ENCODE measurements at regions not wholly inside any gene's neighbourhood (a gene's known extent, or its start where the extent isn't known, plus 50 kb on each side); places are given as distances from the start of the nearest gene placed in this dataset.

DNA sequence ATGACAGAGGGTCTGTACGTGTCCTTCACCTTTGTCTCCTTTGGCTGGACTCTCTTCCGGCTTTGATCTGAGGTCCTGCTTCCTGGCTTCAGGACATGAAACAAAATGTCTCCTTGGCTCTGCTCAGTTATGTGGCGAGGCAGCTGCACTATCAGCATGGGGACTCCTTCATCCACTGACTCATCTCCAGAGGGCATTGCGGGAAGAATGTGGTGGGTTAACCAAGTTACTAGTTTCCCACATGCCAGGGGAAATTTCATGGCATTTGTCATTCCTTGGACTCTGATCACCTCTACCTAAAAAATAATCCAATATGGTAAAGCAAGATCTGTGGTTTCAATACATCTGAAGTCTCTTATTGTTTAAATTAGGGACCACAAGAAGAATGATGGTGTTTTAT, 259.7 kb downstream of the MED10 start:
- no peak for DNase-seq (ENCODE audit: low spot score)
- intact Hi-C loops (cut with DNase I): no loop called here
- Histone ChIP-seq H3K9me3 (no peaks in the 10 kb centered on the region), H3K4me3 (no peak overlapping the region), H3K36me3 (no peaks in the 10 kb centered on the region), H3K27ac (no peak overlapping the region), H3K4me1 (replicated peaks) (no peaks in the 10 kb centered on the region), H3K27me3 (replicated peaks; ENCODE audit: insufficient read depth) (no peaks in the 10 kb centered on the region)
- TF ChIP-seq POLR2AphosphoS5 (IDR thresholded peaks at IDR 0.05): no peak
- no peak for TF ChIP-seq POLR2A (IDR thresholded peaks at IDR 0.05)
- TF ChIP-seq, protein P1, sequence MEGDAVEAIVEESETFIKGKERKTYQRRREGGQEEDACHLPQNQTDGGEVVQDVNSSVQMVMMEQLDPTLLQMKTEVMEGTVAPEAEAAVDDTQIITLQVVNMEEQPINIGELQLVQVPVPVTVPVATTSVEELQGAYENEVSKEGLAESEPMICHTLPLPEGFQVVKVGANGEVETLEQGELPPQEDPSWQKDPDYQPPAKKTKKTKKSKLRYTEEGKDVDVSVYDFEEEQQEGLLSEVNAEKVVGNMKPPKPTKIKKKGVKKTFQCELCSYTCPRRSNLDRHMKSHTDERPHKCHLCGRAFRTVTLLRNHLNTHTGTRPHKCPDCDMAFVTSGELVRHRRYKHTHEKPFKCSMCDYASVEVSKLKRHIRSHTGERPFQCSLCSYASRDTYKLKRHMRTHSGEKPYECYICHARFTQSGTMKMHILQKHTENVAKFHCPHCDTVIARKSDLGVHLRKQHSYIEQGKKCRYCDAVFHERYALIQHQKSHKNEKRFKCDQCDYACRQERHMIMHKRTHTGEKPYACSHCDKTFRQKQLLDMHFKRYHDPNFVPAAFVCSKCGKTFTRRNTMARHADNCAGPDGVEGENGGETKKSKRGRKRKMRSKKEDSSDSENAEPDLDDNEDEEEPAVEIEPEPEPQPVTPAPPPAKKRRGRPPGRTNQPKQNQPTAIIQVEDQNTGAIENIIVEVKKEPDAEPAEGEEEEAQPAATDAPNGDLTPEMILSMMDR (IDR thresholded peaks at IDR 0.05): no peak
- 91% methylated on average over 4 of the region's 4 CpGs for WGBS

DNA sequence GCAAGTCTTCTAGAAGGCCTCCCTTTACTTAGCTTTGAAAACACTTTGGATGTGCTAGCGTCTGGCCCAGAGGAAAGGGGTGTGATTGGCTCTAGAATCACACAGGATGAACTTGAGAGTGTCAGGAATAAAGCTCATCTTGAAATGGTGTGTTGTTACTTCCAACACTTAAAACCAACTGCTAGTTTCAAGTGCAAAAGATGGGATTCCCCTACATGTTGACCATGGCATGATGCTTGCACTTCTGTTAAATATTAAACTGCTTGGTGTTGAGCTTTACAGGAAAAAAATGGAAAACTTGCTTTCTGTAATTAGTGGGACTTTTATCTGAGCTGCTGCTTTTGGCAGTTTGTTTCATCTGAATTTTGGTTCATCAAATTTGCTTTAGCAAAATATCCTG, 261.1 kb downstream of the MED10 start:
- Histone ChIP-seq H3K27ac (no peak overlapping the region), H3K4me3 (no peak overlapping the region), H3K9me3 (no peaks in the 10 kb centered on the region), H3K27me3 (replicated peaks; ENCODE audit: insufficient read depth) (no peaks in the 10 kb centered on the region), H3K36me3 (no peaks in the 10 kb centered on the region), H3K4me1 (replicated peaks) (no peaks in the 10 kb centered on the region)
- intact Hi-C loops (cut with DNase I): no loop called here
- 56% methylated on average over 1 of the region's 1 CpG for WGBS
- TF ChIP-seq, protein P1 (IDR thresholded peaks at IDR 0.05): no peak
- TF ChIP-seq POLR2AphosphoS5 (IDR thresholded peaks at IDR 0.05): no peak
- no peak for TF ChIP-seq POLR2A (IDR thresholded peaks at IDR 0.05)
- no peak for DNase-seq (ENCODE audit: low spot score)

DNA sequence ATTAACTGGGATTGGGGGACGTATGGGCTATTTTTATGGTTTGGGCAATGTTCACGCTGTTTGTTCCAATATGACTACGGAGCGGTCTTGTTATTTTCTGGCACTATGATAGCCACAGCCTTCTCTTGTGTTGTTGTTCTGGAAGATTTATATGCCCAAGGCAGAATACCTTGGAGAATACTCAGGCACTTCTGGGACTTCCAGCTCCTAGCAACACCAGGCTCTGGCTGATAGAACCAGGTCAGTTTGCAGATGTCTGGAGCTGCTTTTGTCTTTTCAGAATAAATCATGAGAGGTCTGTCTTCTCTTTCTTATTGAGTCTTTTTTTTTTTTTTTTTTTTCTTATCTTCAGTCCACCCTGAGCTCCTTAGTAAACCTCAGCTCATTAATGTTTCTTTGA, 262.5 kb downstream of the MED10 start:
- H3K27ac ChIP-seq: no peak overlapping the region
- H3K4me1 ChIP-seq (replicated peaks): no peaks in the 10 kb centered on the region
- H3K9me3 ChIP-seq: no peaks in the 10 kb centered on the region
- H3K4me3 ChIP-seq: no peak overlapping the region
- WGBS: 57% methylated on average over 4 of the region's 4 CpGs
- no peak for DNase-seq (ENCODE audit: low spot score)
- TF ChIP-seq POLR2AphosphoS5 (IDR thresholded peaks at IDR 0.05) (no peak), POLR2A (IDR thresholded peaks at IDR 0.05) (no peak)
- TF ChIP-seq, protein P1 (IDR thresholded peaks at IDR 0.05): no peak
- no peaks in the 10 kb centered on the region for H3K27me3 ChIP-seq (replicated peaks; ENCODE audit: insufficient read depth)
- intact Hi-C loops (cut with DNase I): no loop called here
- H3K36me3 ChIP-seq: no peaks in the 10 kb centered on the region

DNA sequence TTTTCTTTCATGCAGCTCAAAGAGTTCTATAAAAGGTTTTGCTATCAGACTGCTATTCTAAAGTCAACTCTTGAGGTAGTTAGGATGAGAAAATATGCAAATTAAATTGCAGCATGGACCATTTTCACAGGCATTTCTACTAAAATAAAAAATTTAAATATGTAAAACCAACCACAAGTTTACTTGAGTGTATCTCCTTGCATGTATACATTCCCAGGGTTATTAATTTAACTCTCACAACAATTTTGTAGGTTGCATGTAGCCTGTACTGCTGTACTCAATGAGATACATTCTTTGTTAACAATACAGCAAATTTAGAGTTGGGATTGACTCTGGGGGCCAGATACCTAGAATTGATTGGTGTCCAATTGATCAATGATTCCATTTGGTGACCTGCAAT, 265.8 kb downstream of the MED10 start:
- TF ChIP-seq POLR2AphosphoS5 (IDR thresholded peaks at IDR 0.05) (no peak), POLR2A (IDR thresholded peaks at IDR 0.05) (no peak)
- TF ChIP-seq, protein P1 (IDR thresholded peaks at IDR 0.05): no peak
- Histone ChIP-seq H3K9me3 (no peaks in the 10 kb centered on the region), H3K27me3 (replicated peaks; ENCODE audit: insufficient read depth) (no peaks in the 10 kb centered on the region), H3K27ac (no peak overlapping the region), H3K36me3 (no peaks in the 10 kb centered on the region), H3K4me3 (no peak overlapping the region), H3K4me1 (replicated peaks) (no peaks in the 10 kb centered on the region)
- no peak for DNase-seq (ENCODE audit: low spot score)
- intact Hi-C loops (cut with DNase I): no loop called here

DNA sequence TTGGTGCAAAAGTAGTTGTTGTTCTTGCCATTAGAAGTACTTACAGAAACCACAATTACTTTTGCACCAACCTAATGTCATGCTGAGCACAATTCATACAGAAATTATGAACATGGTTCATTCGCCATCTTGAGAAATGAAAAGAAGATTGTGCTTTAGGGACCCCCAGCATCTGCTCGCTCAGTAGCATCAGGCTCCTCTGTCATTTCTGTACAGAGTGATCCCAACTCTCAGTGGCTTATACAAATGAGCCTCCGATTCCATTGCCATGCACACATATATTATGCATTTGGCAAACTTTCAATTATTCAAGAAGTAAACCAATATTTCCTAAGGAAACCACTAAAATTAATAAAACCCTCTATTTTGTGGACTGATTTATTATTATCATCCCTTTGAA, 266.2 kb downstream of the MED10 start:
- H3K27ac ChIP-seq: no peak overlapping the region
- H3K9me3 ChIP-seq: no peaks in the 10 kb centered on the region
- DNase-seq (ENCODE audit: low spot score): no peak
- H3K27me3 ChIP-seq (replicated peaks; ENCODE audit: insufficient read depth): no peaks in the 10 kb centered on the region
- TF ChIP-seq POLR2A (IDR thresholded peaks at IDR 0.05) (no peak), POLR2AphosphoS5 (IDR thresholded peaks at IDR 0.05) (no peak)
- TF ChIP-seq, protein P1 (IDR thresholded peaks at IDR 0.05): no peak
- intact Hi-C loops (cut with DNase I): no loop called here
- no peaks in the 10 kb centered on the region for H3K36me3 ChIP-seq
- H3K4me3 ChIP-seq: no peak overlapping the region
- 68% methylated on average over 3 of the region's 3 CpGs for WGBS
- H3K4me1 ChIP-seq (replicated peaks): no peaks in the 10 kb centered on the region
